NK-92 treated with Interleukin-12 subunit alpha and Interleukin-12 subunit beta, amount 100 ng/mL, for 24 hours (cell line): ENCODE measurements at regions not wholly inside any gene's neighbourhood (a gene's known extent, or its start where the extent isn't known, plus 50 kb on each side); places are given as distances from the start of the nearest gene placed in this dataset.
"Not testable (repeated sequence)": the region's sequence is repeated elsewhere in the genome, so short reads cannot be mapped to it uniquely, and the experiment has no call there.

ENCODE experiments used
- DNase-seq: peaks from one replicate; lab custom pipeline; 2025; lab: John Stamatoyannopoulos, UW

GRCh38 chrX:37904833-37905232 is 57.5 kb upstream of the DYNLT3 start:
- DNase-seq = no peak

- no peak for DNase-seq
These were observed 58.2 kb upstream of the DYNLT3 start for GRCh38 chrX:37905436-37906147.

DNA sequence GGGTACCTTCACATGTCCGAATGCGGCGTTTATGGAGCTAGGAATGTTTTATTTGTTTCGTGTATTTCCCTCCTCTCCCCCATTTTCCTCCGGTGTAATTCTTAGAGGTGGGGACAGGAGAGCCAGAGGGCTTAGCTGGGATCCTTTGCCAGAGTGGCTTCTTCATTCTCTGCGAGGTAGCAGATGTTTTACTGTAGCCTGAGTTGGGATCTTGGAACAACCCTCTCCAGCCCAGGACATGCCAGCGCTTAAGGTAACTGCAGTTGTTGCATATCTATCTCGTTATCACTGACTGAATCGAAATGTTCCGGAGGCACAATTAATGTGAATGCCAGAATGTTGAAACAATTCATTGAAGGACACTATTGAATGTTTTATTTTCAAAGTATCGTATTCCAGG is 59.0 kb upstream of the DYNLT3 start:
- no peak for DNase-seq

- DNase-seq = no peak
These were observed 62.8 kb upstream of the DYNLT3 start for GRCh38 chrX:37910186-37910585.

DNA sequence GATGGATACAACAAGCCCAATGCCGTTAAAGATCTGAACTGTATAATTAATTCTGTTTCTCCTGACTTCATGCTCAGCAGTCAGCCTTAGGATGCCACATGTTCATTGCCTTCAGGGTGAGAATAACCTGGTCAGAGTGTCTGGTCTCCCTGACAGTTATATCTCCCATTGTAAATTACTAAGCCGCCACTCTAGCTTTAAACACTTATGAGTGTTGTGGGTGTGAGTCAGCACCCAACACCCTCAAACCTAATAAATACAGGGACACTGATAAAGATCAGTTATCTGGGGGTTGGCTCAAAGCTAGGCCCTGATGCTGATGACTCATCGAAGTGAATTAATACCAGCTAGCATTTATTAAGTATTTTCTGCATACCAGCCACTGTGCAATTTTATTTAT is 64.9 kb upstream of the DYNLT3 start:
- DNase-seq = peak; percentile 9

DNA sequence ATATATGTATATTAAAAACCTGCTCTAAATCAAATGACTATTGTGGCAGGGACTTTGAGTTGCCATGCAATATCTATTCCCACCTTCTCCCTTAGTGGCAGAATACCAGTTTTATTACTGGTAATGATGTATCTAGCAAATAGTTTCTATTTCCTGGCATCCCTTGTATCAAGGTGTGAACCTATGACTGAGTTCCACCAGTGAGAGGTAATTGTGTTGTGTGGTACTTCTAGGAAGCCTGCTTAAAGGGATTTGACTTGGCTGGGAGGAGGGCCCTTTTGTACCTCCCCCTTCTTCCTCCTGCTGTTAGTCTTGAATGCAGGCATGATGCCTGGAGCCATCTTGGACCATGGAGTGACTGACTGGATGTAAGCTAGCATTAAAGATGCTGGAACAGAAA is 65.4 kb upstream of the DYNLT3 start:
- DNase-seq = no peak

- DNase-seq = no peak
These were observed 70.8 kb upstream of the DYNLT3 start for GRCh38 chrX:37918168-37918567.

DNA sequence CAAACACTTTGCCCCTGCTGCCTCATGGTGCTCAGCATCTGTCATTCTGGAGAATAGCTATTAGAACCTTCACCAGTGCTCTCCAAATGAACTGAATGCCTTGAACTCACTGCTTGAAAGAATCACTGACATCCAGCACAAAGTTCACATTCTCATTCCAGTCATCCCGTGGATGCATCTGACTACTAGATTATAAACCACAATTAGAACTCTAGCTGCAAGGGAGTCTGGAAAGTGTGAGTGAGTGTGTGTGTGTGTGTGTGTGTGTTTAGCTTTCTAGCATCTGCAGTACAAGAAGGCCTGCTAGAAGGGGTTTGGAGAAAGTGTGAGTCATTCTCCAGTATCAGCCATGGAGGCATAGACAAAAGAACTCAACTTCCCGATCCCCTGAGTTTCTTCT is 71.3 kb upstream of the DYNLT3 start:
- DNase-seq = no peak

DNA sequence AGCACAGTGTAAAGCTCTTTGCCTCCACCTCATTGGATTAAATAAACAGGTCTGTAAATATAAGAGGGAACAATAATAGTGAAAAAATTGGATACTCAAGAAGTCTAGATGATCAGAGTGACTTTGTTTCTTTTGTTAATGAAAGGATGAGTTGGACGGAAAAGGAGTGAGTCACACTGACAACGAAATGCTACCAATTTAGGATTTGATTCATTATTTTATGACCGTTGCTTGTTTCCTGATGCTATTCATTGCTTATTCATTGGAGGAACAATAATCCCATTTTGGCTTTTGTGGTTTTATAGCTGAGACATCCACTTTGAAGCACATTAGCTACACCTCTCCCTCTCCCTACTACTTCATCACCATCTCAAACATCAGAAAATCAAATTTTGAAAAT is 74.4 kb upstream of the DYNLT3 start:
- no peak for DNase-seq

DNA sequence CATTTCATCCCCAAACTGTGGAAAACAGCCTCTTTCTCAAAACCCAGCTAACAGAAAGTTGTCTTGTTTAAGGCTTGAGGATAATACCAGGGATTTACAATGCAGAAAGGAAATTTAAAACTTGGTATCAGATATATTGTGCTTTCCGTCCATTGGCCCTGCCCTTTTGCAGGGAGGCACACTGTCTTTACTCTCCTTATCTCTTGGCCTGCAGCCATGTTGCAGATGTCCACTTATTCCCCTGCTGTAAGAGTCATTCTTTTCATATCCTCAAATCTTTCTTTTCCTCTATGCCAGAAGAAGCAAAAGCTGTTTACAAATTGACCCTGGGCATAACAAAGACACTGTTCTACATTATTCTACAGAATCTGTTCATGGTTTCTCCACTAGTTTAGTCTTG is 75.6 kb upstream of the DYNLT3 start:
- DNase-seq = no peak

DNA sequence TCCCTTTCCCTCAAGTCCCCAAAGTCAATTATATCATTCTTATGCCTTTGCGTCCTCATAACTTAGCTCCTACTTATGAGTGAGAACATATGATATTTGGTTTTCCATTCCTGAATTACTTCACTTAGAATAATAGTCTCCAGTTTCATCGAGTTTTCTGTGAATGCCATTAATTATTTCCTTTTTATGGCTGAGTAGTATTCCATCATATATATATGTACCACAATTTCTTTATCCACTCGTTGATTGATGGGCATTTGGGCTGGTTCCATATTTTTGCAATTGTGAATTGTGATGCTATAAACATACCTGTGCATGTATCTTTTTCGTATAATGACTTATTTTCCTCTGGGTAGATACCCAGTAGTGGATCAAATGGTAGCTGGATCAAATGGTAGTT is 78.4 kb upstream of the DYNLT3 start:
- DNase-seq = not testable (repeated sequence)

DNA sequence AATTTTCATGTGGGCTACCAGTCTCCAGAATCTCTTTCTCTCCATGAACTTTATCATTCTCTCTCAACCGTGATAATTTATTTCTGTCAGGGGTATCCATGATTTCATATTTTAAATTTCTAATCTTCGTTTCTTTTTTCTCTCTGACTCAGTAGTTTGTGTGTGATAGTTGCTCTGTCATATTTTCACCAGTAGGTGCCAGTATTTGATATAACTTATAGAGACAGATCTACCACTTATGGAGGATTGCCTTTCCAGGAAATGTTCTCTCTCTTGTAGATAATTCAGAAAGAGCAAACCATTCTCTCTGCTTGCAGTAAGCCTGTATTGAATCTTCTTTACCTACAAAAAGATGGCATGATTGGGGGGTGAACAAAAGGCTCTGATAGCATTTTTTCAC is 79.3 kb upstream of the DYNLT3 start:
- no peak for DNase-seq

- DNase-seq = no peak
These were observed 64.2 kb upstream of the SYTL5 start for GRCh38 chrX:37942170-37942569.

DNA sequence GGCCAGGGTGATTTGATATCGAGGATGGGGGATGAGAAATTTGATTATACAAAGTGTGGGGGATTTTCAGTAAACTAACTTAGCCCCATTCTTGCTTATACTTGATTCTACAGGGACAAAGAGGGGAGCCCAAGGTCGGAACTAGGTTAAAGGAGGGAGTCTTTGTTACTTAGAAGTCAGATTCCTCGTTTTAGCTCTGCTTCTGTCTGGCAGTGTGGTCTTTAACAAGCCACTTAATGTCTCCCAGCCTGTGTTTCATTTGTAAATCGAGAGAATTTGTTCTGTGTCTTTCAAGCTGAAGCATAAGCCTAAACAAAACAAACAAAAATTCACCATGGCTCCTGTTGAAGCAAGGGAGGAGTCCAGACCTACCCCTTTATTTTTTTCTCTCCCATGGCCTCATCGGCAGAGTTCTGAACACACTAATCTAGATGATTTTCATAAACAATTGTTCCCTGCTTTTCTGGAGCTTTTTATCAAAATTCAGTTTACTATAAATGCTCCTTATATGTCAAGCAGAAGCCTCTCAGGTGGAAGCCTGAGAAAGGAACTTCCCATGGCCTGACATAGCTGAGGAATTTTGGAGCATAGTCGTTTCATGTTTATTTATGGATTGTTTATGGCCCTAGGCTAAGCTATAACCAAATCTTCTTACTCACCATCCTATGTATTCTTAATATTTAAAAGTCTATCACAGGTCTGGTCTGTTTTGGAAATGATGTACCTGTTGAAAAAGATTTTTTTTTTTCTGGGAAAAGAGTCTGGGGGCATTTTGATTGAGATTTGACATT is 62.6 kb upstream of the SYTL5 start:
- DNase-seq = no peak

DNA sequence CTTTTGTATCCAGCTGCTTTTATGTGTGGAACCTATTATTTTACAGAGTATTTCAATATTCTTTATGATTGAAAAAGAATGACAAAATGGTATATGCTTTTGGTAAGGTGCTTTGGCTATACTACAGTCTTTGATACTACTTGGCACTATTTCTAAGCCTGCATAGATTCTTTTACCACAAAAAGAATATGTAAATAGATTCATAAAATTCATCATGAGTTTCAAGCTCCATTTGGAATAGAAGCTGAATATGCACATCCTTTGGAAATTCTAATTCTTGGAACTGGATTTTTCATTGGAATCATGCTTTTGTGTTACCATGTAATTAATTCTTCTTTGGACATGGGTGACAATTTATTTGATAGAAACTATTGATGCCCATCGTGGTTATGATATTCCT is 60.2 kb upstream of the SYTL5 start:
- DNase-seq = no peak

DNA sequence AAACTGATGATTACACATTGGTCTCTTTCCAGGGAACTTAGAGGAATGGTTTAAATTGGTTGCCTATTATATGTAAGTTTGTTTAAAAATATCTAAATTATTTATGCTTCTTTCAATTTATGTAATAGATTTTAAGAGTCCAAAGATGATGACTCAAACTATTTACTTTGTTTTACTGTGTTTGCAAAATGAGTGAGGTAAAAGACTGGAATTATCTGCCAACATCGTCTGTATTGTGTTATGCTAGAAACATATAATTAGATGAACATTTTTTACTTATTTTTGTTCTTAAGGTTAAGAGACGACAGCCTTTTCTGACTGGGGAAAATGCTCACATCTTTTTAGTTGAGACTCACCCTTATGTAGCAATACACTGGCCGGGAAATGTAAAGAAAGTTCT is 51.1 kb upstream of the SYTL5 start:
- no peak for DNase-seq

DNA sequence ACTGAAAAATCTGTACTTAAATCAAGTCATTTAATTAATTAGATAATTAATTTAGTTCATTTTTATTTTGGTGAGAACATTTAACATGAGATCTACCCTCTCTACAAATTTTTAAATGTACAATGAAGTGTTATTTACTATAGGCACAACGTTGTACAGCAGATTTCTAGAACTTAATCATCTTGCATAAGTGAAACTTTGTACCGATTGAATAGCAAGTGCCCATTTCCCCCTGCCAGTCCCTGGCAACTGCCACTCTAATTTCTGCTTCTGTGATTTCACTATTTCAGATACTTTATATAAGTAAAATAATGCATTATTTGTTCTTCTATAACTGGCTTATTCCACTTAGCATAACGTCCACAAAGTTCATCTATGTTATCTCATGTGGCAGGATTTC is 50.1 kb upstream of the SYTL5 start:
- DNase-seq = no peak
